Fibroblast of lung (primary cell): ENCODE measurements at regions not wholly inside any gene's neighbourhood (a gene's known extent, or its start where the extent isn't known, plus 50 kb on each side); places are given as distances from the start of the nearest gene placed in this dataset.

ENCODE experiments used
- CTCF ChIP-seq, 2 donors: IDR thresholded peaks in 1 of 2; conservative IDR thresholded peaks in 1 of 2; 1 replicate in 1 of 2; 2 replicates in 1 of 2; pipeline ENCODE4 v1.5.1; 2011 to 2012; ENCODE audit warnings: low read length in 2 of 2, control low read depth in 1 of 2, inconsistent platforms in 1 of 2, low read depth in 1 of 2, mild to moderate bottlenecking in 1 of 2
- EZH2 ChIP-seq: IDR thresholded peaks from 2 replicates; pipeline ENCODE4 v1.5.1; 2012; ENCODE audit warnings: low read length, control low read depth, mild to moderate bottlenecking; ENCODE audit errors: missing control alignments

- TF ChIP-seq EZH2 (no peak), CTCF (conservative IDR thresholded peaks at IDR 0.05 in 1 of 2, IDR thresholded peaks at IDR 0.05 in 1 of 2; ENCODE audit: low read depth in 1 of 2, low read length in 2 of 2) (no peak)
Measured at GRCh38 chr10:122779924-122780323, 65.7 kb downstream of the CUZD1 start.
